Panc1 (cell line): ENCODE measurements at regions not wholly inside any gene's neighbourhood (a gene's known extent, or its start where the extent isn't known, plus 50 kb on each side); places are given as distances from the start of the nearest gene placed in this dataset.

Experiments used
- ATAC-seq: fragments of 200-7000 bp; cut with Tn5 transposase; 2 replicates; pipeline ENCODE4 v1.9.1; 2020; ENCODE audit warnings: mild to moderate bottlenecking, moderate library complexity
- BruUV-seq: library from RNA; stranded (reverse); fragments of 400-500 nt; replicated peaks from 2 replicates; lab custom pipeline; 2021; lab: Mats Ljungman, UMichigan
- CTCF ChIA-PET: fragments of 300-600 bp; sonication (Branson Sonifier 250); formaldehyde crosslinking; loops from one replicate; lab custom pipeline; 2022; ENCODE audit warnings: antibody characterized with exemption; lab: Charles Lee
- POLR2A ChIA-PET: fragments of 300-600 bp; sonication (Branson Sonifier 250); formaldehyde crosslinking; loops from one replicate; lab custom pipeline; 2022; ENCODE audit warnings: antibody characterized with exemption; lab: Charles Lee
- DNase-seq: peaks from one replicate; pipeline ENCODE4 v3.0.0-alpha.2; 2010; ENCODE audit warnings: low read depth, low spot score
- H3K27ac ChIP-seq: 2 replicates; pipeline ENCODE4 v1.5.1; 2011; ENCODE audit warnings: mild to moderate bottlenecking, low read length, inconsistent platforms
- H3K27me3 ChIP-seq: fragments of 200-500 bp; sonication (Bioruptor generic); 2 replicates; pipeline ENCODE4 v1.6.0; 2014; ENCODE audit warnings: low read length, inconsistent platforms; ENCODE audit not compliant: control insufficient read depth, insufficient read depth
- H3K36me3 ChIP-seq: fragments of 200-500 bp; sonication (Bioruptor generic); 2 replicates; pipeline ENCODE4 v1.5.1; 2014; ENCODE audit warnings: inconsistent platforms, mild to moderate bottlenecking, low read length, moderate library complexity; ENCODE audit not compliant: control insufficient read depth, insufficient read depth
- H3K4me1 ChIP-seq: 2 replicates; pipeline ENCODE4 v1.5.1; 2011; ENCODE audit warnings: inconsistent platforms, mild to moderate bottlenecking, low read length, moderate library complexity; ENCODE audit not compliant: control insufficient read depth, insufficient read depth
- H3K4me3 ChIP-seq, 2 experiments: 2 replicates each; pipeline ENCODE4 v1.5.1; 2011 to 2012; ENCODE audit warnings: low read depth in 2 of 2, low read length in 2 of 2, mild to moderate bottlenecking in 2 of 2, inconsistent platforms in 1 of 2, moderate library complexity in 1 of 2
- H3K9me3 ChIP-seq: fragments of 200-500 bp; sonication (Bioruptor generic); 2 replicates; pipeline ENCODE4 v1.5.1; 2014; ENCODE audit warnings: low read depth, mild to moderate bottlenecking, inconsistent platforms, low read length, moderate library complexity; ENCODE audit not compliant: control insufficient read depth, insufficient read depth
- POLR2AphosphoS5 ChIP-seq: IDR thresholded peaks from 2 replicates; pipeline ENCODE4 v1.6.1; 2012; ENCODE audit warnings: mild to moderate bottlenecking, low read depth, low read length, moderate library complexity
- SIN3A ChIP-seq: IDR thresholded peaks from 2 replicates; pipeline ENCODE4 v1.6.1; 2012; ENCODE audit warnings: low read depth, mild to moderate bottlenecking, low read length, moderate library complexity, borderline replicate concordance; ENCODE audit not compliant: insufficient read depth
- TCF7L2 ChIP-seq: IDR thresholded peaks from 2 replicates; pipeline ENCODE4 v1.6.1; 2011; ENCODE audit warnings: mild to moderate bottlenecking, low read depth, low read length, inconsistent platforms
- in situ Hi-C: cut with HindIII; loops from 2 replicates; pipeline ENCODE4 v1.10.0; 2016; ENCODE audit warnings: low sequenced_read_pairs, low pct_unique_long_range_greater_than_20kb
- intact Hi-C: fragments of 100-400 bp; cut with micrococcal nuclease; formaldehyde crosslinking; loops from one replicate; pipeline ENCODE4 v1.10.0; 2022; ENCODE audit not compliant: unreplicated experiment
- TF ChIP-seq, protein P1 (sequence below): fragments of 450-650 bp; IDR thresholded peaks from 2 replicates; pipeline ENCODE4 v1.5.1; 2017; ENCODE audit warnings: mild to moderate bottlenecking
- TF ChIP-seq, protein P2 (sequence below), 2 experiments: IDR thresholded peaks; 2 replicates each; pipeline ENCODE4 v1.6.1; 2011 to 2012; ENCODE audit warnings: low read depth in 2 of 2, control low read depth in 1 of 2, low read length in 1 of 2, mild to moderate bottlenecking in 1 of 2, moderate library complexity in 1 of 2; ENCODE audit not compliant: insufficient read depth in 1 of 2

DNA sequence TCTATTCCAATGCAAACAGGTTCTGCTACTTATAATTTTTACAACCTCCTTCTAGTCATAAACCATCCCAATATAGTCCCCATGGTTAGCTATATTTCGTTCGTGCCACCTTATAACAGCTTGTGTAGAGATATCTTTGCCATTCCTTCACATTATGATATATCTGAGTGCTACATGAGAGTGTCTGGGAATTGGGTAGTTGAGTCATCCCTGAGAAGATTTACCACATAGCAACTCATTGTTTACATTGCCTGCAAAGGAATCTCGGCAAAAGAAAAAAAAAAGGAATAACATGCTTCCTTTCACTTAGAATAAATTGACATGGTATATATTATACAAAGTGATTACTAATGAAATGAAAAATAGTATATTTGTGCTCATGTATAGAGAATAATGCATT lies 86.0 kb upstream of the VGLL3 start:
- ATAC-seq, result no peak
- Histone ChIP-seq H3K27me3 (no peaks in the 10 kb centered on the region), H3K4me1 (no peaks in the 10 kb centered on the region), H3K27ac (no peak overlapping the region), H3K4me3 (no peak overlapping the region), H3K36me3 (no peaks in the 10 kb centered on the region), H3K9me3 (no peaks in the 10 kb centered on the region)
- POLR2A ChIA-PET, result no interaction called here
- BruUV-seq, result no TSS peak
- no peak for DNase-seq
- intact Hi-C loops, result no loop called here
- TF ChIP-seq SIN3A (no peak), TCF7L2 (no peak), POLR2AphosphoS5 (no peak)
- TF ChIP-seq, protein P1, sequence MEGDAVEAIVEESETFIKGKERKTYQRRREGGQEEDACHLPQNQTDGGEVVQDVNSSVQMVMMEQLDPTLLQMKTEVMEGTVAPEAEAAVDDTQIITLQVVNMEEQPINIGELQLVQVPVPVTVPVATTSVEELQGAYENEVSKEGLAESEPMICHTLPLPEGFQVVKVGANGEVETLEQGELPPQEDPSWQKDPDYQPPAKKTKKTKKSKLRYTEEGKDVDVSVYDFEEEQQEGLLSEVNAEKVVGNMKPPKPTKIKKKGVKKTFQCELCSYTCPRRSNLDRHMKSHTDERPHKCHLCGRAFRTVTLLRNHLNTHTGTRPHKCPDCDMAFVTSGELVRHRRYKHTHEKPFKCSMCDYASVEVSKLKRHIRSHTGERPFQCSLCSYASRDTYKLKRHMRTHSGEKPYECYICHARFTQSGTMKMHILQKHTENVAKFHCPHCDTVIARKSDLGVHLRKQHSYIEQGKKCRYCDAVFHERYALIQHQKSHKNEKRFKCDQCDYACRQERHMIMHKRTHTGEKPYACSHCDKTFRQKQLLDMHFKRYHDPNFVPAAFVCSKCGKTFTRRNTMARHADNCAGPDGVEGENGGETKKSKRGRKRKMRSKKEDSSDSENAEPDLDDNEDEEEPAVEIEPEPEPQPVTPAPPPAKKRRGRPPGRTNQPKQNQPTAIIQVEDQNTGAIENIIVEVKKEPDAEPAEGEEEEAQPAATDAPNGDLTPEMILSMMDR, result no peak
- TF ChIP-seq, protein P2, sequence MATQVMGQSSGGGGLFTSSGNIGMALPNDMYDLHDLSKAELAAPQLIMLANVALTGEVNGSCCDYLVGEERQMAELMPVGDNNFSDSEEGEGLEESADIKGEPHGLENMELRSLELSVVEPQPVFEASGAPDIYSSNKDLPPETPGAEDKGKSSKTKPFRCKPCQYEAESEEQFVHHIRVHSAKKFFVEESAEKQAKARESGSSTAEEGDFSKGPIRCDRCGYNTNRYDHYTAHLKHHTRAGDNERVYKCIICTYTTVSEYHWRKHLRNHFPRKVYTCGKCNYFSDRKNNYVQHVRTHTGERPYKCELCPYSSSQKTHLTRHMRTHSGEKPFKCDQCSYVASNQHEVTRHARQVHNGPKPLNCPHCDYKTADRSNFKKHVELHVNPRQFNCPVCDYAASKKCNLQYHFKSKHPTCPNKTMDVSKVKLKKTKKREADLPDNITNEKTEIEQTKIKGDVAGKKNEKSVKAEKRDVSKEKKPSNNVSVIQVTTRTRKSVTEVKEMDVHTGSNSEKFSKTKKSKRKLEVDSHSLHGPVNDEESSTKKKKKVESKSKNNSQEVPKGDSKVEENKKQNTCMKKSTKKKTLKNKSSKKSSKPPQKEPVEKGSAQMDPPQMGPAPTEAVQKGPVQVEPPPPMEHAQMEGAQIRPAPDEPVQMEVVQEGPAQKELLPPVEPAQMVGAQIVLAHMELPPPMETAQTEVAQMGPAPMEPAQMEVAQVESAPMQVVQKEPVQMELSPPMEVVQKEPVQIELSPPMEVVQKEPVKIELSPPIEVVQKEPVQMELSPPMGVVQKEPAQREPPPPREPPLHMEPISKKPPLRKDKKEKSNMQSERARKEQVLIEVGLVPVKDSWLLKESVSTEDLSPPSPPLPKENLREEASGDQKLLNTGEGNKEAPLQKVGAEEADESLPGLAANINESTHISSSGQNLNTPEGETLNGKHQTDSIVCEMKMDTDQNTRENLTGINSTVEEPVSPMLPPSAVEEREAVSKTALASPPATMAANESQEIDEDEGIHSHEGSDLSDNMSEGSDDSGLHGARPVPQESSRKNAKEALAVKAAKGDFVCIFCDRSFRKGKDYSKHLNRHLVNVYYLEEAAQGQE (IDR thresholded peaks at IDR 0.05; ENCODE audit: insufficient read depth in 1 of 2, low read depth in 2 of 2, low read length in 1 of 2), result no peak
- CTCF ChIA-PET, result no interaction called here
- in situ Hi-C loops, result no loop called here

DNA sequence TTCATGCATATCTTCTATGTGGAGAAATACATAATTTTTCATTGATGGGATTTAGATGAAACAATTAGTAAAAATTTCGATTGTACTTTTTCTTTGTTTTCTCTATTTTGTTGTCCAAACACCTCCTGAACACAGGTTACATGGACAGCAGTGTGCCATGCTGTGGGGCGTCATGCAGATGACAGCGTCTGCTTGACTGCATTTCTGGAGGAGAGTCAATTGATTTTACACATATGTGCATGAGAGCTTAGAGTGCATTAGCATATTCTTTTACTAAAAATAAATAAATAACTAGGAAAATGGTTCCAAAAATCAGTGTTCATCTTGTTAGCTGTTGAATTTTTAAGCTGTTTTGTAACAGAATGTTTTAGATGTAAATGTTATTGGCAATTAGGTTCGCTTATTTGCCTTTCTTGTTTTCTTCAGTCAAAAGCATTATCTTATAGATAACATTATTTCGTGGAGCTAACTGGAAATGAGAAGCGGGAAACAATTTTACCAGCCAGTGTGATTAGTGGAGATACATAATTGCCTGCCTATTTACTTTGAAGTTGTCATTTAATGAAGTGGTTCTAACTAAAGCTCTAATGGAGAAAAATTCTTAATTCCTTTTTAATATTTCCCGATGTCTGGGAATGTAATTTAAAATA lies 82.7 kb upstream of the VGLL3 start:
- Histone ChIP-seq H3K4me3 (no peak overlapping the region), H3K27ac (no peak overlapping the region), H3K27me3 (no peaks in the 10 kb centered on the region), H3K9me3 (no peaks in the 10 kb centered on the region), H3K4me1 (no peaks in the 10 kb centered on the region), H3K36me3 (no peaks in the 10 kb centered on the region)
- in situ Hi-C loops, result no loop called here
- TF ChIP-seq, protein P1, result no peak
- no peak for TF ChIP-seq TCF7L2
- no peak for TF ChIP-seq SIN3A
- no peak for TF ChIP-seq POLR2AphosphoS5
- TF ChIP-seq, protein P2 (IDR thresholded peaks at IDR 0.05; ENCODE audit: insufficient read depth in 1 of 2, low read depth in 2 of 2, low read length in 1 of 2), result no peak
- DNase-seq (no peak), ATAC-seq (no peak)
- CTCF ChIA-PET, result no interaction called here
- no TSS peak for BruUV-seq
- POLR2A ChIA-PET, result no interaction called here
- intact Hi-C loops, result no loop called here
